Kidney (tissue), 13 donors: ENCODE measurements at regions not wholly inside any gene's neighbourhood (a gene's known extent, or its start where the extent isn't known, plus 50 kb on each side); places are given as distances from the start of the nearest gene placed in this dataset.
"Not testable (repeated sequence)": the region's sequence is repeated elsewhere in the genome, so short reads cannot be mapped to it uniquely, and the experiment has no call there.

Experiments used
- DNase-seq, 5 donors: peaks; one replicate each; pipeline ENCODE4 v3.0.0-alpha.2; 2013 to 2020
- FAIRE-seq: peaks from 2 replicates; lab custom pipeline; 2012; peaks lifted over from hg19 to GRCh38; lab: Jason Lieb, UNC
- H3K27ac ChIP-seq, 2 donors: one replicate each; pipeline ENCODE4 v1.7.0; 2013; ENCODE audit warnings: low read depth in 2 of 2, low read length in 2 of 2, inconsistent platforms in 1 of 2
- H3K27me3 ChIP-seq: one replicate; pipeline ENCODE4 v1.7.1; 2013; ENCODE audit warnings: low read length, inconsistent platforms; ENCODE audit not compliant: control insufficient read depth, insufficient read depth
- H3K36me3 ChIP-seq, 3 donors: one replicate each; pipeline versions ENCODE4 v1.7.0 to v1.7.1; 2013; ENCODE audit warnings: low read length in 3 of 3, control low read depth in 1 of 3, inconsistent platforms in 1 of 3; ENCODE audit not compliant: insufficient read depth in 3 of 3, control insufficient read depth in 2 of 3
- H3K4me1 ChIP-seq, 3 donors: one replicate each; pipeline versions ENCODE4 v1.7.0 to v1.7.1; 2013; ENCODE audit warnings: low read length in 3 of 3, inconsistent platforms in 1 of 3, low read depth in 1 of 3; ENCODE audit not compliant: control insufficient read depth in 2 of 3, insufficient read depth in 2 of 3
- H3K4me3 ChIP-seq, 3 donors: one replicate each; pipeline versions ENCODE4 v1.7.0 to v1.8.1; 2013; ENCODE audit warnings: low read length in 3 of 3, control low read depth in 1 of 3, inconsistent platforms in 1 of 3
- H3K9ac ChIP-seq, 3 donors: one replicate each; pipeline versions ENCODE4 v1.7.0 to v1.7.1; 2013; ENCODE audit warnings: low read length in 3 of 3, control low read depth in 1 of 3, inconsistent platforms in 1 of 3
- H3K9me3 ChIP-seq, 3 donors: one replicate each; pipeline versions ENCODE4 v1.7.0 to v1.7.1; 2013; ENCODE audit warnings: low read length in 3 of 3, control low read depth in 1 of 3, inconsistent platforms in 1 of 3; ENCODE audit not compliant: control insufficient read depth in 2 of 3, insufficient read depth in 1 of 3
- CTCF ChIP-seq: IDR thresholded peaks from 3 replicates; pipeline ENCODE4 v1.5.1; 2012; ENCODE audit warnings: mild to moderate bottlenecking, moderate library complexity, borderline replicate concordance; ENCODE audit not compliant: insufficient read depth; ENCODE audit errors: extremely low read depth
- intact Hi-C: fragments of 100-400 bp; cut with DNase I; formaldehyde crosslinking; loops from one replicate; pipeline ENCODE4 v1.11.1; 2022
- donor health status: control.
- donor health status: control.
- donor health status: control.
- donor health status: control.
- donor health status: control.
- donor health status: DM: yes; HTN: yes; CAD: no.
- donor health status: Normal renal cell carcinoma (clear cell type).

- no peak overlapping the region for H3K4me3 ChIP-seq
- FAIRE-seq (no peak), DNase-seq (no peak)
- H3K4me1 ChIP-seq = no peaks in the 10 kb centered on the region
- no peak overlapping the region for H3K9ac ChIP-seq
- H3K36me3 ChIP-seq = no peaks in the 10 kb centered on the region
- H3K9me3 ChIP-seq = no peaks in the 10 kb centered on the region
- no peak for TF ChIP-seq CTCF
- intact Hi-C loops = no loop called here
- H3K27me3 ChIP-seq = no peaks in the 10 kb centered on the region
- H3K27ac ChIP-seq = no peak overlapping the region
These were observed 73.9 kb upstream of the SOX11 start for GRCh38 chr2:5618271-5618670.

GRCh38 chr2:5625556-5626065, 66.6 kb upstream of the SOX11 start:
- intact Hi-C loops, H3K9me3 ChIP-seq, FAIRE-seq, H3K27me3 ChIP-seq, H3K4me1 ChIP-seq, H3K27ac ChIP-seq, H3K36me3 ChIP-seq, H3K4me3 ChIP-seq, H3K9ac ChIP-seq: not testable (repeated sequence)
- peak in 1 of 5 donors; percentile 7 for DNase-seq

- DNase-seq, H3K36me3 ChIP-seq: not testable (repeated sequence)
These were observed 63.7 kb upstream of the SOX11 start for GRCh38 chr2:5628484-5628883.

GRCh38 chr2:5629510-5629909, 62.7 kb upstream of the SOX11 start:
- H3K9me3 ChIP-seq, H3K27me3 ChIP-seq, H3K4me1 ChIP-seq, H3K27ac ChIP-seq, FAIRE-seq, H3K9ac ChIP-seq, H3K36me3 ChIP-seq, intact Hi-C loops, DNase-seq, H3K4me3 ChIP-seq: not testable (repeated sequence)

More at GRCh38 chr2:5628484-5628883, 63.7 kb upstream of the SOX11 start:
- FAIRE-seq, intact Hi-C loops, H3K4me3 ChIP-seq, H3K4me1 ChIP-seq, H3K9me3 ChIP-seq, H3K27ac ChIP-seq, H3K9ac ChIP-seq, H3K27me3 ChIP-seq: not testable (repeated sequence)

- H3K9ac ChIP-seq, H3K4me1 ChIP-seq, DNase-seq, intact Hi-C loops, H3K27ac ChIP-seq, H3K9me3 ChIP-seq, H3K36me3 ChIP-seq, H3K4me3 ChIP-seq, H3K27me3 ChIP-seq, FAIRE-seq: not testable (repeated sequence)
These were observed 55.1 kb upstream of the SOX11 start for GRCh38 chr2:5637051-5637450.
